Ishikawa (cell line): ENCODE measurements at regions not wholly inside any gene's neighbourhood (a gene's known extent, or its start where the extent isn't known, plus 50 kb on each side); places are given as distances from the start of the nearest gene placed in this dataset.

Experiments used
- CREB1 ChIP-seq: IDR thresholded peaks from 2 replicates; pipeline ENCODE4 v1.6.1; 2012; ENCODE audit warnings: low read depth
- EGR1 ChIP-seq: IDR thresholded peaks from 2 replicates; pipeline ENCODE4 v1.6.1; 2012
- EP300 ChIP-seq: IDR thresholded peaks from 2 replicates; pipeline ENCODE4 v1.6.1; 2012; ENCODE audit warnings: borderline replicate concordance
- TAF1 ChIP-seq: IDR thresholded peaks from 2 replicates; pipeline ENCODE4 v1.6.1; 2012; ENCODE audit warnings: low read depth, mild to moderate bottlenecking

GRCh38 chr12:89918172-89918846, 209.7 kb upstream of the ATP2B1 start:
- TF ChIP-seq TAF1: no peak
- TF ChIP-seq CREB1: no peak
- TF ChIP-seq EP300: no peak
- no peak for TF ChIP-seq EGR1
